Activated effector memory CD4-positive, alpha-beta T cell treated with Interleukin-2 at 50 U/mL for 16 hours (primary cell): ENCODE measurements at regions not wholly inside any gene's neighbourhood (a gene's known extent, or its start where the extent isn't known, plus 50 kb on each side); places are given as distances from the start of the nearest gene placed in this dataset.

Experiments
- DNase-seq: peaks from one replicate; pipeline ENCODE4 v3.0.0-alpha.2; 2020

DNA sequence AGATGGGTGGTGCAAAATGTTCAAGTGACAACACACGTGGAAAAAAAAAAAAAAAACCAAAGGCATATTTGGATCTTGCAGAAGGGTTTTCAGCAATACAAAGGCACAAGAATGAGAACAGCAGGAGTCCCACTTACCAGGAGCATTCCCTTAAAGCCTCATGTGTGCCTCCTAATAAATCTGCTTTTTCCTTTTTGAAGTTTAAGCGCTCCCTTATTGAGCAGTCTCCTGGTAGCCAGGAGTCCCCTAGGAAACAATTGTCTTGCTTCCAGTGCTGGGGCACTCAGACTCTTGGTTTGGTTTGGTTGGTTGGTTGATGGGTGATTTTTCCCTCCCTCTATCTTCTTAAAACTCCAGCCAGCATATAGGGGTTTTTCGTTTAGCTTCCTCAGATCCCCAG lies 321.8 kb upstream of the NFE2L3 start:
- no peak for DNase-seq

DNA sequence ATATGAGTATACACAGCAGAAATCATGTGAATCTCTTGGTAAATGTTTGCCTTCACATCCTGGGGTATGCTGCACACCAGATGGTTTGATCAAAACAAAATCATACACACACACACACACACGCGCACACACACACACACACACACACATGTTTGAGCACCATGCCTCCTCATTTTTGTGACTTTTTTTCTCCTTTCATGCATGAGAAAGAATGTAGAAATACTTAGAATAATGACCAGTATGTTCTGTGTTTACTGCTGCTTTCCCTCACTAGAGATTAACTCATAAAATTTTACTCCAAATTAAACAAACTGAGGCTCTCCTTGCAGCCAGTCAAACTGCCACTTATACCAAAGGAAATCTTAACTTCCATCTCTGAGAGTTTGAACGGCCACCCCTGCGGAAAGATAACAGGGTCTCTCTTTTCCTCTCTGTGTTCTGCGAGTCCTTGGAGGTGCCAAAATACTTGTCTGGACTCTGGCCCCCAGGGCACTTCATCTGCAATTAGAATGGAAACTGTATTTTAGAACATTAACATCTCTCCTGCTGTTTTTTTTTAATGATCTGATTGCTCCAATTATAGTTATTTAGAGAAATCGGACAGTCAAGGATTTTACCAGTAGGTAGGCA lies 320.8 kb upstream of the NFE2L3 start:
- no peak for DNase-seq

DNA sequence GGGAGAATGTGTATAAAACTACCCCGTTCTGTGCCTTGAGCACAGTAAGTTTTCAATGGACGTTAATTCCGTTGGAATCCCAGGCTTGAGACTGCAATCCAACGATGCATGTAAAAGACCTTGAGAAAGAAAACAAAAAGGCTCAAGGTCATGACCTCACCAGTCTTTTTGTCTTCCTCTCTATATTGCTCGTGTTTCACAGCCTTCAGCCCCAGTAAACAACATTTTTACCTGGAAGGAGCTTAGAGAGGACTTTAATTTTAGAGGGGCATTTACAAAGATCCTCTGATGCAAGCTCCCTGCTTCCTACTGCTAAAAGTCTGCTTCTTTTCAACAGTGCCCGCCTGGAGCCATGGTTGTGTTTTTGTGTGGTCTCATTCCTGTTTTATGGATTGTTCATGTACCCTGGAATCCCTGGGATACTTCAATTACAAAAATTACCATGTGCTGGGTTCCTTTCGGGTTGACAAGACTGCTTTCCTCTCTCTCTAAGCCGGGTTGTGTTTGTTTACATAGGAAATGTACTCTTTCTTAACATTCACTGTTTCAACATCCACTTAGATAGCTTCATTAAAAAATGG lies 320.1 kb upstream of the NFE2L3 start:
- DNase-seq = no peak

DNA sequence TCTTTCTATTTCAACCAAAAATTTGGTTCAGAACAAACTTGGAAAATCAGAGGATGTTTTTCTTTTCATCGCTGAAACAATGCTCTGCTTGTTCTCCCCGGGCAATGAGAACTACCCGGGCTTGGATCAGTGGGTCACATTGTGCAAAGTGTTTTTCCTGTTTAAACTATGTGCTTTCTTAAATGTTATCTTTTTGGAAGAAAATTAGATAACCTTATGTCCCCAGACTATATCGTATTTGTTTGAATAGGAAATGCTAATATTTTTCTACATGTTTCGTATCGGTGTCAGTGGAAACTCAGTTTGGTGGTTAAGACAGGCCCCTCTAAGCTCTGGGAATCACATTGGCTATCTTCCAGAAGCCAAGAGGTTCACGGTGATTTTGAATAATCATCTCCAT lies 319.5 kb upstream of the NFE2L3 start:
- no peak for DNase-seq

DNA sequence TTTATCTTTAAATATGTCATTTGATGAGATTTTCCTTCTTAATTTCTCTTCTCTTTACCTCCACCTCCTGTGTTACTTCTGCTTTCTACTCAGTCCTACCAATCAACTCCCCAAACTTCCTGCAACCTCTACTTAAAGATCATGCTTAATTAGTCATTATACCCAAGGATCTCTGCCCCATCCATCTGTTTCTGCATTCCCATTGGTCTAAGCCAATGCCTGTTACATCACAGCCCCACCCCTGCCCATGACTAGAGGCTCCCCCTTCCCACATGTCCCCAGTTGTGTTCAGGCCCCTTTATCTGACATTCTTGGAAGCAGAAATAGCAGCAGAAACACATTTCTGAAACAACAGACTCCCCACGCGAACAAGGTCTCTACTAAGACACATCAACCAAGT lies 319.1 kb upstream of the NFE2L3 start:
- DNase-seq = no peak

DNA sequence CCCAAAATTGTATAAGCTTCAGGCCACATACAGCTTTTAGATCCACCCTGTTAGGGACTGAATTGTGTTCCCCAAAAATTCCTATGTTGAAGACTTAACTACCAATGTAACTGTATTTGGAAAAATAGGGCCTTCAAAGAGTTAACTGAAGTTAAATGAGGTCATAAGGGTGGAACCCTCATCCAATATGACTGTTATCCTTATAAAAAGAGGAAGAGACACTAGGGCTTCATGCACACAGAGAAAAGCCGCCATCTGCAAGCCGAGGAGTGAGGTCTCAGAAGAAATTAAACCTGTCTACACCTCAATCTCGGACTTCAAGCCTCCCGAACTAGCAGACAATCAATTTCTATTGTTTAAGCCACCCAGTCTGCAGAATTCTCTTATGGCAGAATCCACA lies 317.9 kb upstream of the NFE2L3 start:
- no peak for DNase-seq

DNA sequence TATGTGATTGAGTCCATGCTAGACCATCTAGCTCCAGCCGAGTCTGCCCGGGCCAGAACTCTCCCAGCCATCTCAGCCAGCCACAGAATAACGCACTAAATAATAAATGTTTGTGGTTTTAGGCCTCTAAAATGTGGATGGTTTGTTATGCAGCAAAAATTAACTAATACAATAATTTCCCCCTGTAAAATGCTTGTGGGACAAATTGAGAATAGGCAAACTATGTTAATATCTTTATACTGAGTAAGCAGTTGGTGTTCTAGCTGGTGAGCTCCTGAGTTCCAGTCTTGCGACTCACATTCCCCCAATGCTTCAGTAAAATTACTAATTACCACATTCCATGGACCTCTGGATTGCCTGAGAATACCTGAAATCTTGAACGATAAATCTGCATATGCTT lies 316.8 kb upstream of the NFE2L3 start:
- no peak for DNase-seq

DNA sequence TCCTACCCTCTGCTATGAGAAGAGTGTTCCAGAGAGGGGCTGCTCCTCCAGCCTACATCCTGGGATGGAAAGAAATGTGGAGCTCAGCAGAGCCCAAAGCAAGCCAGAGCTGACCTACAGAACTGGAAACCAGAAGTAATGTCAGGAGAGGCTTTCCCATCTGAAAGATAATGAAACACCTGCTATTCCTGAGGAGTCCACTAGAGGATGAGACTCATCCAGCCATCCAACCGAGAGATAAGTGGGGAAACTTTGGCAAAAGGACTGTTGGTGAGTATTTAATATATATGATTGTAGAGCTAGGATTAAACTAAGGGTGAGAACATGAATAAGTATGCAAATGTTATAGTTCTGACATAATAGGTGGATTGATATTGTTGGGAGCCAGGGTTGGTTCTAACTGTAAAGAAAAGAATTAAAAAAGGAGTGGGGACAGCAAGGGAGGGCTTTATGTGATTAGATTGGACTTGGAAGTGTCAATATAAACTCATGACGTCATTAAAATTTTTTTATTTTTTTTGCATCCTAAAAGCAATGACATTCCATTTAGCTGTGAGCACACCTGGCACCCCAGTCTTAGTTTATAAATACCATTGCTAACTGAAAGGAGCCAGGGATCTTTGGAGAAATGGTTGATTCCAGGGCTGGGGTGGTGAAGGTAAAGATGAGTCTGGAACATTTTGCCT lies 312.8 kb upstream of the NFE2L3 start:
- no peak for DNase-seq

DNA sequence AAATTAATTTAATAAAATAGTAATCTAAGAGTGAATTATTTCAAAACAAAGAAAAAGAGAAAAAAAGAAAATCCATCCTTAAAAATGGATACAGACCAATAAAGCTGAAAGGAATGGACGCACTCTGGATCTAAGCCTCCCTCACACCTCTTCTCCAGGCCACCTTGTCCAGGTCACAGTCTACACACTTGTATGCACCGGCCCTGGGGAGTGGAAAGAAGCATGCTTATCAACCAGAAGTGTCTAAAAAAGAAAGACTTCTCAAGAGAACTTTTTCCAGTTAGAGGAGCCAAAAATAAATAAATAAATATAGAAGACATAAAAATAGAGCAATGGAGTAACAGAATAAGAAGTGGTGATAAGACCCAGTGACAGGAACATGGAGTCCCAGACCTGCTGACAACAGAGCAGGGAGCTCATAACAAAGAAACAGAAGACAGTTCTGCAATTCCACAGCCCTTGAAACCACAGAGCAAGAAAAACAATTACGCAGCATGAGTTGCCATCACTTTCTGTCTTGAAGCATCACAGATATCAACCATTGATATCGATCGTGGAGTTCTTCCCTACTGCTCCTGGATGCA lies 311.7 kb upstream of the NFE2L3 start:
- DNase-seq = no peak

DNA sequence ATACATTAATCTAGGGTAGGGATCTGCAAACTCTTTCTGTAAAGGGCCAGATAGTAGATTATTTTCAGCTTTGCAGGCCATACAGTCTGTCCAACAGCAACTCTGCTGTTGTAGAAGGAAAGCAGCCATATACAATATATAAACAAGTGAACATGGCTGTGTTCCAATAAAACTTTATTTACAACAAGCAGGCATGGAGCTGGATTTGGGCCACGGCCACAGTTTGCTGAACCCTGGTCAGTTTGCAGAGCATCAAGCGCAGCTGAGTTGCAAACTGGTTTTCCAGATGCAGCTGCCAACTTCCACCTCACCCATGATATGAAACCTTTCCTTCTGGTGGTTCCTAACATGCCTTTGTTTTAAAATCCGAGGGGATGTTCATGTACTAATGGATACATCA lies 310.4 kb upstream of the NFE2L3 start:
- no peak for DNase-seq

DNA sequence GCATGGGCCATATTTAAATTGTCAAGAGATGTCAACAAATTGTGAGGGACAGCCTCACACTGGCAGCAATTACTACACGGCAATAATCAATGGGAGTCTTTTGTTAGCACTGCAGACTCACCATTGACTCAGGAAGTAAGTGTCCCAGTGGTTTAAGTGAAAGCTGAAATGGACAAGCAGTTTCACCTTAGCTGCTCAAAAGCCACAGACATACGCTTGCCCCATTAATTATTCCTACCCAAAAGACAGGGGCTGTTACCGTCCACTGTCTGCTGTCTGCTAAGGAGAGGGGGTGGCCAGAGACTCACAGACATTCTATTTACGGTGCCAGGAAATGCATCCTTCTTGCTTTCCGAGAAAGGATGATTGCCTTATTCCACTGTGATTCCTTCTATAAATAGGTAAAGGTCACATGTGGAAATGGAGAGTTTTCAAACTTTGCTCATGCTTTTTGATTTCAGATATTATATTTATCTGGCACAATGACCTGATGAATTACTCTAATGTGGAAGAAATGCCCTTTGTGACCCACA lies 309.7 kb upstream of the NFE2L3 start:
- no peak for DNase-seq

DNA sequence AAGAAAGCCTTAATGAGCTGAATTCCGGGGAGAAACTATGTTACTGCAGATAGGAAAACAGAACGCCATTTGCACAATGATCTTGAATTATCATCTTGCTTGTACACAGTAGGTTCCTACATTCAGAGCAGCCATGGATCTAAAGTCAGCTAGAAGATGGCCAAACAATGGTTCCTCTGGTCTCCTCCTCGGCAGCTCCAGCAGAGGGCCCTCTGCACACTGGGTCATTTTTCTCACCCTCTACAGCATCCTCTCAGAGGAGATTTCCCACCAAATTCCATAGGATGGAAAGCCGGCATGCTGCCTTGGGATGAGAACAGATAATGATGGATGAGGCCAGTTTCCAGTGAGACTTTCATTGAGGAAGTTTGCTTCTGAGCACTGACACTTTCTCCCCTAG lies 308.5 kb upstream of the NFE2L3 start:
- no peak for DNase-seq

DNA sequence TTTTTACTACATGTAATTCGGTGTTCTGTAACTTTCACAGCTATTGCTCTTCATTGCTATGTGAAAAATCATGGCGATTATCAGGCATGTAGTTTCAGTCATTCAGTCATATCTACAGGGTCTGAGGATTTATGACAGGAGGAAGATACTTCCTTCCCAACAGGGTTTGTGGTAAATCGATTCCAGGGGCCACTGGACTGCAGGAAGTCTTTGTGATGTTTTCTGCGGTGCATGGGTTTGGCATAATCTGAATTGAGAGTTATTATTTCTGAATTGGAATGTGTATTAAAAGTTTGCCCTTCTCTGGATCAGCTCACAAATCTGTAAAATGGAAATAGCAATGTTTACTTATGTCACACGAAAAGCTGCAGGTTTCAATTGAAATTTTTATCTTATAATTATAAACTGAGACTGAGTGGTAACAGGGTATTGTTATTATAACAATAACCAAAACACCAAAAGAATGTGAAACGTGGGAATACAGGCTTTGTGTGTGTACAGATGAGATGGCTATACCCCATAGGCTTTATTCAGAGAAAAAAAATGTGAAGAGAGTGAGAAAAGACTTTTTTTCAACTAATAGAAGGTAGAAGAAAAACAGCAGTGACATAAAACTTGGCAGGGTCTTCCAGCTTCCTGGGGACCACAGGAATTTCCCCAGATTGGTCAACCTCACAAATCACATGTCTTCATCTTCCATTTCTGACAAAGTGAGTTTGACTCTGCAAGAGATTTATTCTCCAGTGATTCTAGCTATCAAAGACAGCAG lies 307.7 kb upstream of the NFE2L3 start:
- no peak for DNase-seq

DNA sequence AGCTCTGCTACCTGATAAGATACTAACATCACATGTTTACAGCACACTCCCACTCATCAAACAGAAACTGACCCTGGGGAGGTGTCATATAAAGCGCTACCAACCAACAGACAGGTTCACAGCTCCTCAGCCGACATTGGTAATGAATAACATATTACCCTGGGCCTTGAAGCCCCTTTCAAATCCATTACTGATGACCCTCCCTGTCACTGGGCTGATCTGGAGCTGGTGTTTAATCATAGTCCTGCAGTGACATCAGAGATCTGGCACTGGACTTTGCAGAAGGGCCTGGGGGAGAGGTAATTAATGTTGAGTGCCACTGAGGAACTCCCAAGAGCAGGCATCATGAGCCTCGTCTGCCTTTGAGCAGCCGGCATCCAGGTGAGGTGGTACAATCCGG lies 306.5 kb upstream of the NFE2L3 start:
- no peak for DNase-seq

DNA sequence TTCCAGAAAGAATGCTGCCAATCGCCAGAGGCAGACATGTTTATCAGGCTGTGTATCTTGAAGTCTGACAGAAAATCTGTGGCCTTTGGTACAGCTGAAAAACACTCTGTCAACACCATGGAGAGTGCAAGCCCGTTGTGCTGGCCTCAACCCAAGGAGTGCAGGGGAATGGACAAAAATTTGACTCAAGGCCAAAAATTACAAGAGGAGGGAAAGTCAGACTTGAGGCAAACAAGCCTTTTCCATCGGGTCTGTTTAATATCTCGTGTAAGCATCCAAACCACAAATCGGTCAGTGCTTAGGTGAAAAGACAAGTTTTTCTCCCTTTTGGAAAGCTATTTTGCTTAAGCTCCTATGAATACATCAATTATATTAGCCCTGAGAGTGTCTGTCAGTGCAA lies 305.3 kb upstream of the NFE2L3 start:
- DNase-seq = no peak

DNA sequence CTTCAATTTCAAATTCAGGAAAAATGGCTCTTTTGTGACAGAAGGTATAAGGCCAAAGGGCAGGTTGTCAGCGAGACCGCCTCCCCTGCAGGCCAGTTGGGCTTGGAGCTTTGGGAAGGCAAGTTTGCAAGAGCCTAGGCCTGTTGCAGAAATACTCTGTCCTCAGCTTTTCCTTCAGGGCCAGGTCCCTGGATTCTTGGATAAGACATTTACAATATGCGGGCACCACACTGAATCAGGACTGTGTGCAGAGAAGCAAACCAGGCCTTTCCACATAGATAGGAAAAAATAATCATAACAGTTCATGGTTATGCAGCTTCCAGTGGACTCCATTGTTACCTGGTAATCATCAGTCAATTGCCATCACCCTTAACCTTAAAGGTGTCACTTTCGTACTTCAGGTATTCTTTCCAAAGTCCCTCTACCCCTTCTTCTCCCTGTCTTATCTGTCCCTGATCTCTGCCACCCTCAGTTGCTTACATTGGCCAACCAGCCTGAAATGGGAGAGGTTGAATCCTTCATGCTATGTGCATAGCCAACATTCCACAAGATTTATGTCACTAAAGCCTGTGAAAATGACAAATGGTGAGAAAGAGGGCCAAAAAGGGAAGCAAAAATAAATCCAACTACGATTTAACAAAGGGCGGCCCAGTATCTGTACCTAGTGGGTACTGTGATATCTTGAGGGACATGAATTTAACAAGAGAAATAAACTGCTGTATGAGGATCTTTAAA lies 304.5 kb upstream of the NFE2L3 start:
- no peak for DNase-seq

DNA sequence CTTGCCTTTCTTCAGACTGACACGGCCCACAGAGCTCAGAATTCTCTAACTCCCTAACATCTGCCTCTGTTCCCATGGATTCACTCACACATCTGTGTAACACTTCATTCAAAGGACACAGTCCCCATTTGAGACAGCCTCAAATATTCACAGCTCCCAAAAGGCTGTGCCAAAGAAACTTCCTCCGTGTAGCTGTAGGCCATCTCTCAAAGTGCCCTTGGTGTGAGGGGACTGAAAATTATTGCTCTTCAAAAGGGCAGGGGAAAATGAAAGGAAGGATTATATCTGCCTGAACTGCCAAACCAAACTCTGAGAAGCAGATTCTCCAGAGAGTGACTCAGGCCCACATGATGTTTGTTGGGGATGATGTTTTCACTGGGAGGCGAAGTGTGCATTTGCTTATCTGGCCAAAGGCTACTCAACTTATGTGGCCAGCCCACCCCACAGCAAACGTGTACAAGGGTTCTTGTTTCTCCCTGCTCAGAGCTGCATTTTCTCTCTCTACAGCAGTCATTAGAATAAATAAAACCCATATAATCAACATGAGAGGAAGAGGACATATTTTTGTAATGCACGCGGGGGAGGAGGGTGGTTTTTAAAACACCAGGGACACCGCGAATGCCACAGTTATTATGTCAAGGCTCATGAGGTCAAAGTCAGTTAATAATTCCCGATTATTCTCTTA lies 302.4 kb upstream of the NFE2L3 start:
- no peak for DNase-seq

DNA sequence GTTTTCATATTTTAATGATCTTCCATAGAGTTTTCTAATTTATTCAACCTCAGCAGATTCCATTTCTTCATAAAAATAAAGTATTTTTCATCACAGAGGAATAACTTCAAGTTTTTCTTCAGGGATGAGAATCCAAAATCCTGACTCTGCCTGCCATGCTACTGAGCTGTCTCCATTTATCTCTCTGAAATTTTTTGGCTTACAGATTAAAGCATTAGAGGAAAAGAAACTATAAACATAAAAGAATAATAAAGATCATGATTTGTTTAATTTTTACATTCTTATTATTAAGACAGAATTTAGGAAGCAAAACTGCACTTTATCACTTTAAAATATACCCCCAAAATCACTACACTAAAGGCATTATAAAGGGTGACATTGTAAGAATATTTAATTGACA lies 301.8 kb upstream of the NFE2L3 start:
- DNase-seq = no peak

DNA sequence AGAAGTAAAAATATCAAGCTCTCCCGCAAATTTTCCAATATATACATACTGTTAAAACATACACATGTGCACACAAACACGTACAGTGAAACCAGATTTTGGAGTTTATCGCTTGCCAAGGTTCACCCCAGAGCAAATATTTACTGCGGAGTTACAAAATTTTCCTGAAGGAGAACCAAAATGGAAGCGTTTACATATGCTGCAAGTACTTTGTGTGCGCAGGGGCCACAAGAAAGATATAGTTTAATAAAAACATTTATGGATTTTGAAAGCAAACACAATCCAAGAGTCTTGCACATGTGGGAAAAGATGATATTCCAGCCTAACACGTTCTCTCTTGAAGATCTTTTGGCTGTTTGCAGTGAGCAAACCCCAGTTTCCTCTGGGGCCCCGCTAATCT lies 301.3 kb upstream of the NFE2L3 start:
- no peak for DNase-seq

DNA sequence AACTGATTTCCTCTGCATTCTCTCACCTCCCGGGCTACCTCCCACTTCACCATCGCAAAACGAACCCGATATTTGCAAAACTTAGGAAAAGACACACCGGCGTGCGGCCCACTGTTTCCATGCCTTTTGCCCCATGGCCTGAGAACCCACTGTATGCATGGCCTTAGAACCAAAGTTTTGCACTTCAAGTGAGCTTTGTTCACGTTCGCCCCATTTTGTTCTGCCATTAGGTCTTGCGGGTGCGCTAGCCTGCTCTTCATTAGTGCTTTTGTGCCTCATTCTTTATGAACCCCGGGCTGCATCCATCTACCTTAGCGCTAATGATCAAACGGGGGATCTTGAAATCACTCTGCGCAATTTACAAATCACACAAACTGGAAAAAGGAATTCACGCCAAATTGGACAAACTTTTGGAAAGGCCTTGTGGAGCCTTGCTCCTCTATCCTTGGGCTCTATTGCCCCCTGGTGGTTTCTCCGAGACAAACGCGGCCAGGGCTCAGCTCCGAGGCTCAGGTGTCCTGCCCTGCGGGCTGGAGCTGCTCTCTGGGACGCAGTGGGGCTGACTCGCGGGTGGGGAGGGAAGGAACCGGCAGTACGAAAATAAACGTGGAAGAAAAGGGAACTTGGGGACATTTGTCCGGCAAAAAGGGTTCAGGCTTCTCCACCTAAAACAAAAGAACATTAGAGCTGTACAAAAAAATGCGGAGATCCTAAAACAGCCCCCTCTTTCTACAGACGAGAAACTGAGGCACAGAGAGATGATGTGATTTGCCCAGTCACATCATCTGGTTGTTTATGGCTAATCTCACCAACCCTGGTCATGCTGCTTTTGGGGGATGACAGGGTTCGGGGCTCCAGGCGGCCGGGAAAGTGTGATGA lies 300.4 kb upstream of the NFE2L3 start:
- DNase-seq = peak; percentile 21
